ENCODE measurements at regions not wholly inside any gene's neighbourhood (a gene's known extent, or its start where the extent isn't known, plus 50 kb on each side); places are given as distances from the start of the nearest gene placed in this dataset.
A peak's percentile ranks its signal among the peaks of the same experiment; 100 is the strongest.

DNA sequence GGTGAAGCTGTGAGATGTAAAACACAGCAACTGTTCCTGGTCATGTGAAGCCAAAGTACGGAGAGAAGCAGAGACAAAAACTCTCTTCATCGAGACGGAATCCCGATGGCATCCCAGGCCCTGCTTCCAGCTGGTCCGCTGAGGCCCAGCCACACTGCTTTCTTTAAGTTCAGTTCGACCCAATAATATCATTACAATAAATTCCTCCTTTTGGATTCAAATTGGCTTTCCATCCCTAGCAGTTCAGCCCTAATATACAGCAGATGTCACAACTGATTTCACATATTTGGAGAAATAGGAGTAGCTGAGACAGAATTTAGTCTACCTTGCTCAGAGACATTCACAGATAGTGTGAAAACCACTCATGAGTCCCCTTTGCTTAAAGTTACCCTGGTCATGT lies 98.3 kb upstream of the SPRY1 start:
- Histone ChIP-seq H3K4me1 (ENCODE audit: control insufficient read depth, insufficient read depth, low read length) (peaks cover 4% of the 10 kb centered on the region), H3K36me3 (ENCODE audit: control insufficient read depth, insufficient read depth, low read length) (no peaks in the 10 kb centered on the region), H3K27ac (ENCODE audit: insufficient read depth, low read depth, low read length, poor library complexity, severe bottlenecking) (no peak overlapping the region), H3K27me3 (ENCODE audit: control insufficient read depth, insufficient read depth, low read length, poor library complexity, severe bottlenecking) (no peaks in the 10 kb centered on the region), H3K9me3 (ENCODE audit: control insufficient read depth, low read length) (no peaks in the 10 kb centered on the region), H3K4me3 (ENCODE audit: insufficient read depth, low read depth, low read length) (no peak overlapping the region)
- 89 to 96% methylated on average over 6 of the region's 6 CpGs for WGBS, 2 experiments

DNA sequence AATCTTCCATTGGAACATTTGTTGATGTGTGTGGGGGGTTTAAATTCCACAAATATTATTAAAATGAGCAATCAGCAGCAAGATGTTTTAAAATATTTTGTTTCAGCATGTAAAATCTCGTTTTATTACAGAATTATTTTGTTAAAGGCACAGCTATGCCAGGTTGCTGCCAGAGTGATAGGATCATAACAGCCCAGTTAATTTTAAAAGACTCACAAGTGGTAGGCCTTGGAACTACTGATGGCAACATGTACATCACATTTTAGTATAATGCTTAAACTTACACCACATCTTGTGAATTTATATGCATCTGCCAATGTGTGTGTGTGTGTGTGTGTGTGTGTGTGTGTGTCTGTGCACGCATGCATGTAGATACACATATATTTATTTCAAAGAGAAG lies 97.8 kb upstream of the SPRY1 start:
- no peaks in the 10 kb centered on the region for H3K9me3 ChIP-seq (ENCODE audit: control insufficient read depth, low read length)
- WGBS, 2 experiments = 86 to 100% methylated on average over 1 of the region's 2 CpGs
- H3K36me3 ChIP-seq (ENCODE audit: control insufficient read depth, insufficient read depth, low read length) = no peaks in the 10 kb centered on the region
- H3K4me1 ChIP-seq (ENCODE audit: control insufficient read depth, insufficient read depth, low read length) = peaks cover 5% of the 10 kb centered on the region
- H3K27me3 ChIP-seq (ENCODE audit: control insufficient read depth, insufficient read depth, low read length, poor library complexity, severe bottlenecking) = no peaks in the 10 kb centered on the region
- no peak overlapping the region for H3K27ac ChIP-seq (ENCODE audit: insufficient read depth, low read depth, low read length, poor library complexity, severe bottlenecking)
- no peak overlapping the region for H3K4me3 ChIP-seq (ENCODE audit: insufficient read depth, low read depth, low read length)

DNA sequence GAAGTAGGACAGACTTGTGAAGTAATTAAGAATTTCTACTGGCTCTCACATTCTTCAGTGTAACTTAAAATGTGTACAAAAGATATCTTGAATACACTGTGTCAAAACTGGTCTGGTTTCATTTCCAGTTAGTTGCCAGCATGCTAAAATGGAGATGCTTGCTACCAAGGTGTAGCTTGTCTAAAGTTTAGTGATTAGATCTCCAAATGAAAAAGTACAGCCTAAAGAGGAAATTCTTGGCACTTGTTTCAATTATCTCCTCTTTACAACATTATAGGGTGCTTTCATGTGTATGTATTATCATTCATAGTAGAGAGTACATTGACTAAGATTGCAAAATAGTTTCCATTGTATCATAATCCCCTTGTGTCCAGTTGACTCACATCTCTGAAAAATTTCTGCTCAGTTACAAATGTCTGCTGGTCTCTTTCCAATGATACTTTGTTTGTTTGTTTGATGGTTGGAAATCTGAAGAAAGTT lies 97.3 kb upstream of the SPRY1 start:
- Histone ChIP-seq H3K4me1 (ENCODE audit: control insufficient read depth, insufficient read depth, low read length) (peaks cover 9% of the 10 kb centered on the region), H3K27me3 (ENCODE audit: control insufficient read depth, insufficient read depth, low read length, poor library complexity, severe bottlenecking) (no peaks in the 10 kb centered on the region), H3K4me3 (ENCODE audit: insufficient read depth, low read depth, low read length) (no peak overlapping the region), H3K27ac (ENCODE audit: insufficient read depth, low read depth, low read length, poor library complexity, severe bottlenecking) (no peak overlapping the region), H3K9me3 (ENCODE audit: control insufficient read depth, low read length) (no peaks in the 10 kb centered on the region), H3K36me3 (ENCODE audit: control insufficient read depth, insufficient read depth, low read length) (no peaks in the 10 kb centered on the region)

DNA sequence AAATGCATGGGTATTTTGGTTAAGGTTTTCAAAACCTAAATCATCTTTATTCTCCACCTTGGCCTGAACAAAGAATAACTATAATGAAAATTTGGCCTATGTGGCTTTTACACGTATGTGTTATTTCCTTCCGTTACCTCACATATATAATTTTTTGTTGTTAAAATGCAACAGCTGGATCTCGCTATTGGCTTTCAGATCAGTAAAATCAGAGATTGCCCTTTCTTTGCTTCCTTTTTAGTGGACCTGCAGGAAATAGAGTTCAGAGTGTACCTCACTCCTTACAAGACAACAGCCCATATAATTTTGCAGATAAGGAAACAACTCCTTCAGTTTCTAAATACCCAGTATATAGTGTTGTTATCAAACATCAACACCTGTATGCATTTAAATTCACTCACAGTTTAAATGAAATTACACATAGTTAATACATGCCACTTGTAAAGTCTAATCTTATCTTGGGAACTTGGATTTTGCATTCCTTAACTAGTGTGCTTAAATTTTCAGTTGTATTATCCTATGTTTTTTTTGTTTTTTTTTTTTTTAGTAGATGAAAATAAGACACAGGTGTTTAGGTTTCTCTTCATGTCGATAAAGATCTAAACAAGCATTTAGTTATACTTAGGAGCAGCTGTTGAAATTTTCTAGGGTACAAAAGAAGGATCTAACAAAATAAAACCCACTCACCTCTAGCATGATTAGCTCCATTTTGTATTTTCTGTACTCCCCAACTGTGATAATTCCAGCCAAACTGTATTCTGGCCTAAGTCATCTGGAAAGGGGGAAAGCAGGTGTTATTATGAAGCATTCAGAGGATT lies 96.2 kb upstream of the SPRY1 start:
- Histone ChIP-seq H3K4me3 (ENCODE audit: insufficient read depth, low read depth, low read length) (no peak overlapping the region), H3K4me1 (ENCODE audit: control insufficient read depth, insufficient read depth, low read length) (peaks cover 20% of the 10 kb centered on the region), H3K36me3 (ENCODE audit: control insufficient read depth, insufficient read depth, low read length) (no peaks in the 10 kb centered on the region), H3K9me3 (ENCODE audit: control insufficient read depth, low read length) (no peaks in the 10 kb centered on the region), H3K27ac (ENCODE audit: insufficient read depth, low read depth, low read length, poor library complexity, severe bottlenecking) (no peak overlapping the region), H3K27me3 (ENCODE audit: control insufficient read depth, insufficient read depth, low read length, poor library complexity, severe bottlenecking) (no peaks in the 10 kb centered on the region)
- WGBS, 2 experiments = 95 to 98% methylated on average over 3 to 4 of the region's 4 CpGs

DNA sequence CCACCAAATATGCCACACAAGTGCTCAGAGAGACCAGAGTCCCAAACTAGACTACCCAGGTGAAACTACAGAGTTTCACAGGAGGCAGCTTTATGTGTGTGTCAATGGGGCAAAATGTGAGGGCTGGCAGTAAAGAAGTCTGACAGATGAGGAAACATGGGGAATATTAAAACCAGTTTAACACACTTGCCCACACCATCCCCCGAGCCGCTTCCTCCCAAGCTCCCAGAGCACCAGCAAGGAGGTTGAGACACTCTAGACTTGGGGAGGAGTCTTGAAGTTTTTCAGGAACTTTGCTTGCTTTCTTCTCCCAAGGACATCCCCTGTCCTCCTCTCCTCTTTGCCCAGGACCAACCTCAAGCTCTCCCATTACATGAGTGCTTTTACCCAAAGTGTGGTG lies 94.7 kb upstream of the SPRY1 start:
- H3K36me3 ChIP-seq (ENCODE audit: control insufficient read depth, insufficient read depth, low read length) = no peaks in the 10 kb centered on the region
- H3K4me1 ChIP-seq (ENCODE audit: control insufficient read depth, insufficient read depth, low read length) = peaks cover 25% of the 10 kb centered on the region
- no peaks in the 10 kb centered on the region for H3K9me3 ChIP-seq (ENCODE audit: control insufficient read depth, low read length)
- no peak overlapping the region for H3K4me3 ChIP-seq (ENCODE audit: insufficient read depth, low read depth, low read length)
- H3K27me3 ChIP-seq (ENCODE audit: control insufficient read depth, insufficient read depth, low read length, poor library complexity, severe bottlenecking) = no peaks in the 10 kb centered on the region
- WGBS, 2 experiments = 94 to 100% methylated on average over 2 of the region's 2 CpGs
- H3K27ac ChIP-seq (ENCODE audit: insufficient read depth, low read depth, low read length, poor library complexity, severe bottlenecking) = no peak overlapping the region

DNA sequence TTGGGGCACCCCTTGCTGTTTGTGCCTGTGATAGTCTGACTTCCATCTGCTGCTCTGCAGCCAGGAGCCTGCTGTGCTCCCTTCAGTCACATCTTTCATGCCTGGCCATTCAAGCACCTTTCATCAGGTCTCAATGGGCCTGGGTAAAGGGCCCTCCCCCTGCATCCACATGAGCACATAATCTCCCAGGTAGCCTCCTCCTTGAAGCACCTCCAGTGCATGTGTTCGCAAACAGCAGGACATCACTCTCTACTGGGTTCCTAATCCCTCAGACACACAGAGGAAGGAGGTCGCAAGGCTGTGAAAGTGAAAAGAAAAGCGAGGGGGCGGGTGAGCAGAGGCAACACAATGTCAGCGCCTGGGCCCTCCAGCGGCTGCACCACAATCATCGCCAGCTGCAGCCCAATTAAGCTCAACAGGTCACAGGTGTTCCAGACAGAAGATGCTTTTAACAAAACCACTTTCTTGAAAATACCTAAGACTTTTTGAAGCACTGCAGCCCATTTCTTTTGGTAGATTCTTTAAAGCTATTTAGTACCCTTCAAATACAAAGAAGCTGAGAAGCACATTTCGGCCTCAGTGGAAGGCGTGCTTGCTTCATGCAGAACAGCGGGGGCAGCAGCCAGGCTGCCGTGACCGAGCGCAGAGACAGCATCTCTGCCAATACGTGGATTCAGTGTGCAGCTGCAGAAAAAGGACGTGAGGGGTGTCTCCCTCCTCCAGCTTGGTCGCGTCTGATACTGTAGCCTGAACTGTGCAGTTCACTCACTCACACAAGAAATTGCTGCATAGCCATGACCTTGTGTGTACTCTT lies 92.2 kb upstream of the SPRY1 start:
- no peaks in the 10 kb centered on the region for H3K9me3 ChIP-seq (ENCODE audit: control insufficient read depth, low read length)
- peaks cover 25% of the 10 kb centered on the region for H3K4me1 ChIP-seq (ENCODE audit: control insufficient read depth, insufficient read depth, low read length)
- H3K27ac ChIP-seq (ENCODE audit: insufficient read depth, low read depth, low read length, poor library complexity, severe bottlenecking) = peak overlapping the region; percentile 62
- WGBS, 2 experiments = 9 to 11% methylated on average over 17 of the region's 17 CpGs
- H3K36me3 ChIP-seq (ENCODE audit: control insufficient read depth, insufficient read depth, low read length) = no peaks in the 10 kb centered on the region
- H3K4me3 ChIP-seq (ENCODE audit: insufficient read depth, low read depth, low read length) = no peak overlapping the region
- H3K27me3 ChIP-seq (ENCODE audit: control insufficient read depth, insufficient read depth, low read length, poor library complexity, severe bottlenecking) = no peaks in the 10 kb centered on the region

DNA sequence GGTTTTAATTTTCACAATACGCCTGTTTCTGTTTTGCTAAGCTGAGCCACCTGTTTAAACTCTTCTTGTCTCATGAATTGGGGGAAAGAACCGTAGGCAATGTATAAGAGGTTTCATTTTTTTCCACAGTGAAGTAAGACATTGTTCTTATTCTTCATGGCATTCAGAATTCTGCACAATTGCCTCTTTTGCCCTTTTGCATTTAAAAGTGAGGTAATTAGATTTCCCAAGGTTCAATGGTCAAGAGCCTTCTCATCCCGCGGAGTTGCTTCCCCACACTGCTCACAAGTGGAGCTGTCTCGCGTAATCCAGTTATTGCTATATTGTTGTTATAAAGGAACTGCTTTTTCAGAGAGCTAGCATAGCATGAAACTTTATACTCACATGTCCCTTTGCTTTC lies 90.9 kb upstream of the SPRY1 start:
- WGBS, 2 experiments = 77 to 89% methylated on average over 2 to 6 of the region's 6 CpGs
- H3K4me1 ChIP-seq (ENCODE audit: control insufficient read depth, insufficient read depth, low read length) = peaks cover 25% of the 10 kb centered on the region
- no peaks in the 10 kb centered on the region for H3K9me3 ChIP-seq (ENCODE audit: control insufficient read depth, low read length)

DNA sequence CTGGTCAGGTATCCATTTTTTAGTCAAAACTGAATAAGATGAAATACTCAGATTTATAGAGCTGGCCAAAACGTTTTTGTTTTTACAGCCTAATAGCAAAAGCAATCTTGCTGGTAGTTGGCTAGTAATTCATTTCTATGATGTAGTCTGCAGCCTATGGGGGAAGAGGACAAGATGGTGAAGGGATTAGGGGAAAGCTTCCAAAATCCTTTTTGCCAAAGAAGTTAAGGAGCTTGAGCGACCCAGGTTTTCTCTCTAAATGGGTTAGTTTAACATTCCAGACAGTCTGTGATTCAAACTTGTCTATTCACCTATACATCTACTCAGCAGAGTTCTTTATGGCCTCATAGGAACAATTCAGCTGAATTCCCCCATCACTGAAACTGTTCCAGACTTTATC lies 89.8 kb upstream of the SPRY1 start:
- 79 to 87% methylated on average over 2 of the region's 2 CpGs for WGBS, 2 experiments
- H3K27me3 ChIP-seq (ENCODE audit: control insufficient read depth, insufficient read depth, low read length, poor library complexity, severe bottlenecking) = no peaks in the 10 kb centered on the region
- no peak overlapping the region for H3K27ac ChIP-seq (ENCODE audit: insufficient read depth, low read depth, low read length, poor library complexity, severe bottlenecking)
- no peaks in the 10 kb centered on the region for H3K9me3 ChIP-seq (ENCODE audit: control insufficient read depth, low read length)
- H3K4me3 ChIP-seq (ENCODE audit: insufficient read depth, low read depth, low read length) = no peak overlapping the region
- H3K36me3 ChIP-seq (ENCODE audit: control insufficient read depth, insufficient read depth, low read length) = no peaks in the 10 kb centered on the region
- H3K4me1 ChIP-seq (ENCODE audit: control insufficient read depth, insufficient read depth, low read length) = peaks cover 25% of the 10 kb centered on the region

More for the DNA sequence above, 90.9 kb upstream of the SPRY1 start:
- no peaks in the 10 kb centered on the region for H3K27me3 ChIP-seq (ENCODE audit: control insufficient read depth, insufficient read depth, low read length, poor library complexity, severe bottlenecking)
- H3K4me3 ChIP-seq (ENCODE audit: insufficient read depth, low read depth, low read length) = no peak overlapping the region
- no peaks in the 10 kb centered on the region for H3K36me3 ChIP-seq (ENCODE audit: control insufficient read depth, insufficient read depth, low read length)
- H3K27ac ChIP-seq (ENCODE audit: insufficient read depth, low read depth, low read length, poor library complexity, severe bottlenecking) = no peak overlapping the region

DNA sequence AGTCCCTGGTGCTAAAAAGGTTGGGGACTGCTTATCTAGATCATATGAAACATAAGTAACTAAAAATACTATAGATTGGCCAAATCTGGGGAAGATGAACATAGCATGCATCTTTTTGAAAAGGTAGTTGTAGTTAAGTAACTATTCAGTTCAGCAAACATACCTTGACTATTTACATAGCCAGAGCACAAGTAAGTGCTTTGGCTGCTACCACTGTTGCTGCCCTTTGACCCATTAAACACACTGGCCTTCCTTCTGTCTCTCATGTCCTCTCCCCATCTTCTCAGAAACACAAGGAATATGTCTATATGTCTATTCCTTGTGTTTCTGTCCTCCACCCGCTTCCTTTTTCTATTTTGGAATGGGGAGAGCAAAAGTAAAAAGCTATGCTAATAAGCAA lies 87.9 kb upstream of the SPRY1 start:
- H3K27me3 ChIP-seq (ENCODE audit: control insufficient read depth, insufficient read depth, low read length, poor library complexity, severe bottlenecking) = no peaks in the 10 kb centered on the region
- no peaks in the 10 kb centered on the region for H3K36me3 ChIP-seq (ENCODE audit: control insufficient read depth, insufficient read depth, low read length)
- H3K4me1 ChIP-seq (ENCODE audit: control insufficient read depth, insufficient read depth, low read length) = peaks cover 27% of the 10 kb centered on the region
- no peaks in the 10 kb centered on the region for H3K9me3 ChIP-seq (ENCODE audit: control insufficient read depth, low read length)
- H3K4me3 ChIP-seq (ENCODE audit: insufficient read depth, low read depth, low read length) = no peak overlapping the region
- 93% methylated on average over 1 of the region's 1 CpG; no CpG with 5 or more reads in 1 of the 2 experiments for WGBS, 2 experiments
- no peak overlapping the region for H3K27ac ChIP-seq (ENCODE audit: insufficient read depth, low read depth, low read length, poor library complexity, severe bottlenecking)

DNA sequence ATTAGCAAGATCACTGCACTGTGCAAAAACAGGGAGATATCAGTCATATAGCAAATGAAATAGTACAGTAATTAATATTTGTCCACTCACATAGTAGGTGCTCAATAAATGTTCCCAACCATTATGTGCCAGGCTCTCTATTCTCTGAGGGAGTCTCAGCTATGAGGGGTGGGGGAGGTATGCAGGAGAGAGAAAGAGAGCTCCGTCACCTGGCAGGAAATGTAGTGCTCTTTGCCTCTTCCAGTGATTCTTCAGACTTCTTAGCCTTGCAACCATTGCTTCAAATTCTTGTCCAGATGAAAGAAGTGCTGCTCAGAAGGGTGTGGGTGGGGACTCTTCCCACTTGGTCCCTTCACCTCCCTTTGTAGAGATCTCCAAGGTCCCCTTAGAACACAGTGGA lies 84.5 kb upstream of the SPRY1 start:
- no peak overlapping the region for H3K4me3 ChIP-seq (ENCODE audit: insufficient read depth, low read depth, low read length)
- no peaks in the 10 kb centered on the region for H3K9me3 ChIP-seq (ENCODE audit: control insufficient read depth, low read length)
- H3K36me3 ChIP-seq (ENCODE audit: control insufficient read depth, insufficient read depth, low read length) = no peaks in the 10 kb centered on the region
- H3K27ac ChIP-seq (ENCODE audit: insufficient read depth, low read depth, low read length, poor library complexity, severe bottlenecking) = no peak overlapping the region
- no peaks in the 10 kb centered on the region for H3K27me3 ChIP-seq (ENCODE audit: control insufficient read depth, insufficient read depth, low read length, poor library complexity, severe bottlenecking)
- 81 to 100% methylated on average over 1 of the region's 1 CpG for WGBS, 2 experiments
- peaks cover 6% of the 10 kb centered on the region for H3K4me1 ChIP-seq (ENCODE audit: control insufficient read depth, insufficient read depth, low read length)

Measured in ectodermal cell (in vitro differentiated cells).